WERI-Rb-1 (cell line): ENCODE measurements at regions not wholly inside any gene's neighbourhood (a gene's known extent, or its start where the extent isn't known, plus 50 kb on each side); places are given as distances from the start of the nearest gene placed in this dataset.

Experiments
- DNase-seq: peaks from one replicate; pipeline ENCODE4 v3.0.0-alpha.2; 2020
- H3K27ac ChIP-seq: fragments of 250-450 bp; sonication (Bioruptor Pico); 2 replicates; pipeline ENCODE4 v1.5.1; 2020; ENCODE audit warnings: mild to moderate bottlenecking, moderate library complexity
- H3K27me3 ChIP-seq: fragments of 250-450 bp; sonication (Bioruptor Pico); 2 replicates; pipeline ENCODE4 v1.5.1; 2021; ENCODE audit warnings: mild to moderate bottlenecking, low read depth, moderate library complexity; ENCODE audit not compliant: insufficient read depth, severe bottlenecking
- H3K36me3 ChIP-seq: fragments of 250-450 bp; sonication (Bioruptor Pico); 2 replicates; pipeline ENCODE4 v1.5.1; 2020; ENCODE audit warnings: mild to moderate bottlenecking, moderate library complexity
- H3K4me3 ChIP-seq: 2 replicates; pipeline ENCODE4 v1.5.1; 2011; ENCODE audit warnings: low read depth, mild to moderate bottlenecking, control low read depth, low read length
- H3K9me3 ChIP-seq: fragments of 250-450 bp; sonication (Bioruptor Pico); 2 replicates; pipeline ENCODE4 v1.5.1; 2021; ENCODE audit warnings: mild to moderate bottlenecking, moderate library complexity; ENCODE audit not compliant: severe bottlenecking
- CTCF ChIP-seq: IDR thresholded peaks from 2 replicates; pipeline ENCODE4 v1.5.1; 2011; ENCODE audit warnings: low read depth, mild to moderate bottlenecking, control low read depth, inconsistent platforms, low read length

GRCh38 chr6:167652042-167652700 lies 174.5 kb upstream of the AFDN start:
- TF ChIP-seq CTCF: no peak
- H3K4me3 ChIP-seq: no peak overlapping the region
- no peaks in the 10 kb centered on the region for H3K36me3 ChIP-seq
- no peaks in the 10 kb centered on the region for H3K9me3 ChIP-seq
- no peak for DNase-seq
- H3K27me3 ChIP-seq: no peaks in the 10 kb centered on the region
- no peak overlapping the region for H3K27ac ChIP-seq

GRCh38 chr6:167652701-167653095 lies 174.0 kb upstream of the AFDN start:
- Histone ChIP-seq H3K27ac (no peak overlapping the region), H3K27me3 (no peaks in the 10 kb centered on the region), H3K4me3 (no peak overlapping the region), H3K36me3 (no peaks in the 10 kb centered on the region), H3K9me3 (no peaks in the 10 kb centered on the region)
- TF ChIP-seq CTCF: no peak
- no peak for DNase-seq

- Histone ChIP-seq H3K27me3 (no peaks in the 10 kb centered on the region), H3K9me3 (no peaks in the 10 kb centered on the region), H3K27ac (no peak overlapping the region), H3K36me3 (no peaks in the 10 kb centered on the region), H3K4me3 (no peak overlapping the region)
- no peak for DNase-seq
- TF ChIP-seq CTCF: no peak
Observed at GRCh38 chr6:167653561-167653960, 173.2 kb upstream of the AFDN start.

- TF ChIP-seq CTCF: no peak
- DNase-seq: no peak
- H3K27me3 ChIP-seq: no peaks in the 10 kb centered on the region
Observed at GRCh38 chr6:167654389-167654788, 172.3 kb upstream of the AFDN start.

GRCh38 chr6:167655174-167655821 lies 171.4 kb upstream of the AFDN start:
- TF ChIP-seq CTCF: no peak
- H3K27me3 ChIP-seq: no peaks in the 10 kb centered on the region
- H3K4me3 ChIP-seq: no peak overlapping the region
- no peak for DNase-seq
- H3K9me3 ChIP-seq: no peaks in the 10 kb centered on the region
- H3K27ac ChIP-seq: no peak overlapping the region
- H3K36me3 ChIP-seq: no peaks in the 10 kb centered on the region

More at GRCh38 chr6:167654389-167654788, 172.3 kb upstream of the AFDN start:
- Histone ChIP-seq H3K36me3 (no peaks in the 10 kb centered on the region), H3K27ac (no peak overlapping the region), H3K4me3 (no peak overlapping the region), H3K9me3 (no peaks in the 10 kb centered on the region)
